ENCODE measurements at regions not wholly inside any gene's neighbourhood (a gene's known extent, or its start where the extent isn't known, plus 50 kb on each side); places are given as distances from the start of the nearest gene placed in this dataset.

- Histone ChIP-seq H3K27me3 (ENCODE audit: low read length) (no peaks in the 10 kb centered on the region), H2AFZ (ENCODE audit: low read depth, low read length, severe bottlenecking) (no peak overlapping the region), H3K4me3 (ENCODE audit: insufficient read depth, low read length, poor library complexity, severe bottlenecking) (no peak overlapping the region), H4K20me1 (ENCODE audit: low read depth, low read length) (no peaks in the 10 kb centered on the region), H3K79me2 (ENCODE audit: insufficient read depth, low read length) (no peaks in the 10 kb centered on the region), H3K4me2 (ENCODE audit: low read depth, low read length, poor library complexity, severe bottlenecking) (no peak overlapping the region), H3K9me2 (replicated peaks; ENCODE audit: insufficient read depth, low read length) (no peaks in the 10 kb centered on the region), H3K9ac (ENCODE audit: low read length) (no peak overlapping the region), H3F3A (ENCODE audit: insufficient read depth) (no peaks in the 10 kb centered on the region), H3K36me3 (ENCODE audit: low read length) (no peaks in the 10 kb centered on the region), H3K9me3 (ENCODE audit: insufficient read depth, low read length) (no peaks in the 10 kb centered on the region), H3K27ac (ENCODE audit: low read depth, low read length) (no peak overlapping the region)
- no peak for TF ChIP-seq CTCF (IDR thresholded peaks at IDR 0.05; ENCODE audit: insufficient read depth, low read length, poor library complexity, severe bottlenecking)
Measured at GRCh38 chr5:68080282-68081050, 135.1 kb upstream of the PIK3R1 start.

GRCh38 chr5:68077349-68077894 lies 138.1 kb upstream of the PIK3R1 start:
- no peaks in the 10 kb centered on the region for H3K9me3 ChIP-seq (ENCODE audit: insufficient read depth, low read length)
- no peak overlapping the region for H2AFZ ChIP-seq (ENCODE audit: low read depth, low read length, severe bottlenecking)
- H3K27ac ChIP-seq (ENCODE audit: low read depth, low read length), result no peak overlapping the region
- no peaks in the 10 kb centered on the region for H3K9me2 ChIP-seq (replicated peaks; ENCODE audit: insufficient read depth, low read length)
- H3K4me3 ChIP-seq (ENCODE audit: insufficient read depth, low read length, poor library complexity, severe bottlenecking), result no peak overlapping the region
- H3K27me3 ChIP-seq (ENCODE audit: low read length), result no peaks in the 10 kb centered on the region
- H4K20me1 ChIP-seq (ENCODE audit: low read depth, low read length), result no peaks in the 10 kb centered on the region
- H3K4me2 ChIP-seq (ENCODE audit: low read depth, low read length, poor library complexity, severe bottlenecking), result no peak overlapping the region
- H3K36me3 ChIP-seq (ENCODE audit: low read length), result no peaks in the 10 kb centered on the region
- no peaks in the 10 kb centered on the region for H3F3A ChIP-seq (ENCODE audit: insufficient read depth)
- no peaks in the 10 kb centered on the region for H3K79me2 ChIP-seq (ENCODE audit: insufficient read depth, low read length)
- TF ChIP-seq CTCF (IDR thresholded peaks at IDR 0.05; ENCODE audit: insufficient read depth, low read length, poor library complexity, severe bottlenecking) (no peak), EZH2phosphoT487 (conservative IDR thresholded peaks at IDR 0.05; ENCODE audit: low read length) (no peak)
- H3K9ac ChIP-seq (ENCODE audit: low read length), result no peak overlapping the region

- Histone ChIP-seq H3K36me3 (ENCODE audit: low read length) (no peaks in the 10 kb centered on the region), H3K79me2 (ENCODE audit: insufficient read depth, low read length) (no peaks in the 10 kb centered on the region), H3K4me2 (ENCODE audit: low read depth, low read length, poor library complexity, severe bottlenecking) (no peak overlapping the region), H3K9ac (ENCODE audit: low read length) (no peak overlapping the region), H3K4me3 (ENCODE audit: insufficient read depth, low read length, poor library complexity, severe bottlenecking) (no peak overlapping the region), H3K9me2 (replicated peaks; ENCODE audit: insufficient read depth, low read length) (no peaks in the 10 kb centered on the region), H4K20me1 (ENCODE audit: low read depth, low read length) (no peaks in the 10 kb centered on the region), H3K27me3 (ENCODE audit: low read length) (no peaks in the 10 kb centered on the region), H3K9me3 (ENCODE audit: insufficient read depth, low read length) (no peaks in the 10 kb centered on the region), H3F3A (ENCODE audit: insufficient read depth) (no peaks in the 10 kb centered on the region), H2AFZ (ENCODE audit: low read depth, low read length, severe bottlenecking) (no peak overlapping the region), H3K27ac (ENCODE audit: low read depth, low read length) (no peak overlapping the region)
- no peak for TF ChIP-seq CTCF (IDR thresholded peaks at IDR 0.05; ENCODE audit: insufficient read depth, low read length, poor library complexity, severe bottlenecking)
- TF ChIP-seq EZH2phosphoT487 (conservative IDR thresholded peaks at IDR 0.05; ENCODE audit: low read length), result no peak
Measured at GRCh38 chr5:68074633-68075032, 140.9 kb upstream of the PIK3R1 start.
